ENCODE measurements at regions not wholly inside any gene's neighbourhood (a gene's known extent, or its start where the extent isn't known, plus 50 kb on each side); places are given as distances from the start of the nearest gene placed in this dataset.

GRCh38 chr3:110494728-110495127, 576.9 kb upstream of the NECTIN3 start:
- no peak overlapping the region for H3K4me3 ChIP-seq (ENCODE audit: low read length)
- H3K9ac ChIP-seq (ENCODE audit: extremely low read depth, low read length, poor library complexity, severe bottlenecking) = no peak overlapping the region
- H3K27ac Mint-ChIP-seq = no peak overlapping the region
- H3K4me3 Mint-ChIP-seq = no peak overlapping the region
- no peaks in the 10 kb centered on the region for H3K36me3 Mint-ChIP-seq (ENCODE audit: low read depth)
- peaks cover 12% of the 10 kb centered on the region for H3K4me1 Mint-ChIP-seq
- no peaks in the 10 kb centered on the region for H3K9me3 Mint-ChIP-seq
- H3K4me1 ChIP-seq (ENCODE audit: control insufficient read depth, insufficient read depth, low read length) = no peaks in the 10 kb centered on the region
- no peaks in the 10 kb centered on the region for H3K27me3 Mint-ChIP-seq (ENCODE audit: insufficient read depth)
- no peak for TF ChIP-seq CTCF (conservative IDR thresholded peaks at IDR 0.05)
- H3K9me3 ChIP-seq (ENCODE audit: control insufficient read depth, low read length) = no peaks in the 10 kb centered on the region
- H3K36me3 ChIP-seq (ENCODE audit: control insufficient read depth, insufficient read depth, low read length) = no peaks in the 10 kb centered on the region
- no peak for DNase-seq
- no peak overlapping the region for H3K27ac ChIP-seq (ENCODE audit: low read depth, low read length)
- WGBS, 2 experiments (ENCODE audit: insufficient coverage in 1 of 2, insufficient read length in 1 of 2) = 92 to 94% methylated on average over 6 to 8 of the region's 8 CpGs
- no peaks in the 10 kb centered on the region for H3K27me3 ChIP-seq (ENCODE audit: control insufficient read depth, insufficient read depth, low read length, poor library complexity, severe bottlenecking)

- Histone ChIP-seq H3K36me3 (ENCODE audit: control insufficient read depth, insufficient read depth, low read length) (no peaks in the 10 kb centered on the region), H3K4me3 (ENCODE audit: low read length) (no peak overlapping the region), H3K27me3 (ENCODE audit: control insufficient read depth, insufficient read depth, low read length, poor library complexity, severe bottlenecking) (no peaks in the 10 kb centered on the region), H3K4me1 (ENCODE audit: control insufficient read depth, insufficient read depth, low read length) (no peaks in the 10 kb centered on the region), H3K9ac (ENCODE audit: extremely low read depth, low read length, poor library complexity, severe bottlenecking) (no peak overlapping the region), H3K27ac (ENCODE audit: low read depth, low read length) (no peak overlapping the region), H3K9me3 (ENCODE audit: control insufficient read depth, low read length) (no peaks in the 10 kb centered on the region)
- H3K4me3 Mint-ChIP-seq = no peak overlapping the region
- no peaks in the 10 kb centered on the region for H3K9me3 Mint-ChIP-seq
- peak; percentile 68 for DNase-seq
- peaks cover 7% of the 10 kb centered on the region for H3K4me1 Mint-ChIP-seq
- no peak overlapping the region for H3K27ac Mint-ChIP-seq
- WGBS, 2 experiments (ENCODE audit: insufficient coverage in 1 of 2, insufficient read length in 1 of 2) = 72 to 81% methylated on average over 3 to 9 of the region's 9 CpGs
- peak; percentile 62 for TF ChIP-seq CTCF (conservative IDR thresholded peaks at IDR 0.05)
- no peaks in the 10 kb centered on the region for H3K36me3 Mint-ChIP-seq (ENCODE audit: low read depth)
- H3K27me3 Mint-ChIP-seq (ENCODE audit: insufficient read depth) = no peaks in the 10 kb centered on the region
Measured at GRCh38 chr3:110495201-110495927, 576.3 kb upstream of the NECTIN3 start.

GRCh38 chr3:110504401-110504800, 567.2 kb upstream of the NECTIN3 start:
- no peaks in the 10 kb centered on the region for H3K27me3 Mint-ChIP-seq (ENCODE audit: insufficient read depth)
- 93 to 100% methylated on average over 2 of the region's 2 CpGs for WGBS, 2 experiments (ENCODE audit: insufficient coverage in 1 of 2, insufficient read length in 1 of 2)
- no peak overlapping the region for H3K4me3 Mint-ChIP-seq
- Histone ChIP-seq H3K36me3 (ENCODE audit: control insufficient read depth, insufficient read depth, low read length) (no peaks in the 10 kb centered on the region), H3K9ac (ENCODE audit: extremely low read depth, low read length, poor library complexity, severe bottlenecking) (no peak overlapping the region), H3K4me1 (ENCODE audit: control insufficient read depth, insufficient read depth, low read length) (no peaks in the 10 kb centered on the region), H3K4me3 (ENCODE audit: low read length) (no peak overlapping the region), H3K27me3 (ENCODE audit: control insufficient read depth, insufficient read depth, low read length, poor library complexity, severe bottlenecking) (no peaks in the 10 kb centered on the region), H3K27ac (ENCODE audit: low read depth, low read length) (no peak overlapping the region), H3K9me3 (ENCODE audit: control insufficient read depth, low read length) (no peaks in the 10 kb centered on the region)
- no peak for DNase-seq
- no peaks in the 10 kb centered on the region for H3K36me3 Mint-ChIP-seq (ENCODE audit: low read depth)
- no peak for TF ChIP-seq CTCF (conservative IDR thresholded peaks at IDR 0.05)
- H3K27ac Mint-ChIP-seq = no peak overlapping the region
- H3K9me3 Mint-ChIP-seq = peaks cover 19% of the 10 kb centered on the region
- H3K4me1 Mint-ChIP-seq = peaks cover 7% of the 10 kb centered on the region

Measured in endodermal cell (in vitro differentiated cells).